HG02885 (cell line): ENCODE measurements at regions not wholly inside any gene's neighbourhood (a gene's known extent, or its start where the extent isn't known, plus 50 kb on each side); places are given as distances from the start of the nearest gene placed in this dataset.

Experiments used
- ATAC-seq: cut with Tn5 transposase; IDR thresholded peaks from one replicate; pipeline ENCODE4 v1.9.1; 2021; ENCODE audit warnings: mild to moderate bottlenecking; ENCODE audit not compliant: unreplicated experiment, poor library complexity

DNA sequence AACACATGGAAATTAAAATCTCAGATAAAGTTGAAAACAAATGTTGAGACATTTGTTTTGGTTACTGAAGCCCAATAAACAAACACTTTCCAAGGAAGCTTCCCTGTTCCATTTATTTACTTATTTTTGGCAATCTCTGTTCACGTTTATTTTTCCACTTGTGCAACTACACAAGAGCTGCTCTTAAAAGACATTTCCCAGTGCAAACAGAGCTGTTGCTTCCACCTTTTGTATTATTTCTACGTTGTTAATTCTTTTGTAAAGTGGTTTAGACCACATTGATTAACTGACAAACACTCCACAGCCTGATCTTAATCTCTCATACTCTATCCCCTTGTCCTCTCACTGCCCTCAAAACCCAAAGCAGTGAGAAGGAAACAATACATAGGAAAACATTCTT, 757.6 kb downstream of the LIG4 start:
- no peak for ATAC-seq

DNA sequence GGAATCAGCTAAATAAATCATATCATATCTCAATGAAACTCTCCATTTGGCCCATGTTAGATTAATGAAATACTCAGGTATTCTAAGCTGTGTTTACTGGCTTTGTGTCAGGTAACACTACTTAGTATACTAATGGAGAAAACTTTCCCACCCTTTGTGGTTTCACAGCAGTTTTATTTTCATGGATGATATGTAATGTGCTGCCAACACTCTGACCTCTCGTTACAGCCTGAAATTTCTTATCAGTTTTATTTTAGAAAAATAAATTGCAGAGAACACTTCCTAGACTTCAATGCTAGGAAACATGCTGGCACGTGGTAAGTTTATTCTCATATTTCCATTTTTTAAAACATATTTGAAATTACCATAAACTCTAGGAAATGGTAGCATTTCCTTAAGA, 758.9 kb downstream of the LIG4 start:
- ATAC-seq, result no peak

DNA sequence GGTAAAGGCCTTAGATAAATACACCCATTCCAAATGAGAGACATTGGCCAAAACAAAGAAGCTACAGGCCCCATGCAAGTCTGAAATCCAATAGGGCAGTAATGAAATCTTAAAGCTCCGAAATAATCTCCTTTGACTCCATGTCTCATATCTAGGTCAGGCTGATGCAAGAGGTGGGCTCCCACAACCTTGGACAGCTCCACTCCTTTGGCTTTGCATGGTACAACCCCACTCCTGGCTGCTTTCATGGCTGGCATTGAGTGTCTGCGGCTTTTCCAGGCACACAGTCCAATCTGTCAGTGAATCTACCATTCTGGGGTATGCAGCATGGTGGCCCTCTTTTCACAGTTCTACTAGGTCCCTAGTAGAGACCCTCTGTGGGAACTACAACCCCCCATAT, 762.5 kb downstream of the LIG4 start:
- ATAC-seq, result no peak

DNA sequence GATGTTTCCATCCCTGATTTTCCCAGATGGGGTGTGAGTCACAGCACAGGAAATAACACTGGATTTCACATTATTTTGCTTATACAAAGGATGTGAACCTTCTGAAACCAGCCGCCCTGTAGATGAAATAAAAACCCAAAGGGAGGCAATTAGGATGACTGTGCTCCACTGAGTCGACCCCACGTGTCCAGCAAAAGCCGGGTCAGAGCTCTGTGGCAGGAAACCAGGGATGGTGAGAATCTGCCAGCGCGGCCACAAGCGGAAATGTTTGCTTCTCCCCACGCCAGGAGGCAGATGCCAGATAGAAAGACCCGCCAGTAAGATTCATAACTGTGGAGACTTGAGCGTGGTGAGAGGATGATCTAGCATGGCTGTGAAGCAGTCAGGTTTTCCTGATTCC, 764.4 kb downstream of the LIG4 start:
- no peak for ATAC-seq

DNA sequence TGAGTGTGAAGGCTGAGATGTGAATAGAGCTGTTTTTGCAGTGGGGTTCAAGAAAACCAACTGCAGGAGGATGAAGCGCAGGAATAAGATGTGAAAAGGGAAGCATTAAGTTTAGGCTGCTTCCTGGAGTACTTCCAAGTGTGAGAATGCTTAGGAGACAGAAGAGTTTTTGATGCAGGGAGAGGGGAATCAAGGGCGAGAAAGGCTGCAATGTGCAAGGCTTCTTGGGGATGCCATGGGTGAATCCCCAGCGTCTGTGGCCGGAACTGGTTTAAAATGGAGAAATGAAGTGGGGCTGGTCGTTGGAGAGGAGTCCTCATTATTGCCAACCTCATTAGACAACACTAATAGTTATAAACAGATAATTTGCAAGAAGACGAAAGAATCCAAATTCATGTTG, 764.9 kb downstream of the LIG4 start:
- no peak for ATAC-seq

DNA sequence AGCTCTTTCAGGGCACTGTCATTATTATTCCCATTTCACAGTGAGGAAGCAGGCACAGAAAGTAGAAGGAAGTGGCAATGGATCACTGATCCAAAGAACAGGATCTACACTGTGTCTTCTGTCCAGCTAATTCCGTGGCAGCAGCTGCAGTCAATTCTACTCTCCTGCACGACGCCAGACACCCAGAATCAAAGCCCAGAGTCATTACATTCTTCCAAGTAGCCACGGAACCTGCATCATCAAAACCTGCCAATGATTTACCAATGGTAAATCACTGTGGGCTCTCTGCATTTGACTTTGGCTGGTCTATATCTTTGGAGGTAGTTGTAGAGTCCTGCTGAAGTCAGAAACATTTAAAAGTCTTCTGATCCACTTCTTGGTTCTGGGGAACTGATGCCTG, 767.7 kb downstream of the LIG4 start:
- no peak for ATAC-seq

DNA sequence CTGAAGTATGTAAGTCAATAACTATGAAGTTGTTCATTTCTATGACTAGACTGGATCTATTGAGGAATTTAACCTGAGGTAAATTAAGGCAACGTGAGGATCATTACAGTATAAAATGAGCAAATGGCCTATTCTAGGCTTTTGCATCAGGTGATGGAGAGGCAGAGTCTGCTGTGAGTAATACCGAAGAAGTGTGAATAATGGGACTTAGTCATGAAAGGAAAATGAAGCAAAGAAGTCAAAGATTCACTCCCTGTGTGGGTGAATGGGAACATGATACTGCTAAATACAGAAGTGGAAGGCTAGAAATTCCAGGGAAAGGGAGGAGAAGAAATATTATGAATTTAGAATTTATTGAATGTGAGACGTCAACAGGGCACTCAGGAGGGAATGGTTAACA, 774.1 kb downstream of the LIG4 start:
- ATAC-seq, result no peak

DNA sequence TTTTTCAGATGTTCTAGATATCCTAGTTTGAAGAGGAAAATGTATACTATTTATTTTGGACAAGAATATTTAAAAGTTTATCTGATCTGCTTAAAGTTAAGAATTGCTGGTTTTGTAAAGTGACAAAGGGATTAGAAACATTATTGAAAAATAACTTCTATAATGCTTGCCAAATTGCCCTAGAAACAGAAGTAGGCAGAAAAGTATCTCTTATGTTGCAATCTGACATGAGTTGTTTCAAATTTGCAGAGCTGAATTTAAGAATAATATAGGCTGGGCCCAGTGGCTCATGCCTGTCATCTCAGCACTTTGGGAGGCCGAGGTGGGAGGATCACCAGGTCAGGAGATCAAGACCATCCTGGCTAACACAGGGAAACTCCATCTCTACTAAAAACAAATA, 777.1 kb downstream of the LIG4 start:
- ATAC-seq, result no peak

DNA sequence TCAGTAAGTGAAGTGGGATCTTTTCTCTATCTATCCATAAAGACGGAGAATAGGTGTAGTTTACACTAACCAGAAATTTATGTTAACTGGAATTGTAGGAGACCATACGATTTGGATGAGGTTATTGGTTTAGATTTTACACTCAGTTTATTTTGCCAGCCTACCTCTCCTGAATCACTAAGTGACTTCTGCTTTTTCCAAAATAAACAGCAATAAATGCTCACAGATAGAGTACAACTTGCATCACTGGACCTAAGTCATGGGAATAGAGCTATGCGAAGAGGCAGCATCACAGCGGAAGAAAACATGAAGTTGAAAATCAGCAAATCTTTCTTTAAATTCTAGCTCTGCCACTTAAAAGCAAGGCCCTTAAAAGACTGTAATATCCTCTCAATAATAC, 781.0 kb downstream of the LIG4 start:
- ATAC-seq, result no peak

DNA sequence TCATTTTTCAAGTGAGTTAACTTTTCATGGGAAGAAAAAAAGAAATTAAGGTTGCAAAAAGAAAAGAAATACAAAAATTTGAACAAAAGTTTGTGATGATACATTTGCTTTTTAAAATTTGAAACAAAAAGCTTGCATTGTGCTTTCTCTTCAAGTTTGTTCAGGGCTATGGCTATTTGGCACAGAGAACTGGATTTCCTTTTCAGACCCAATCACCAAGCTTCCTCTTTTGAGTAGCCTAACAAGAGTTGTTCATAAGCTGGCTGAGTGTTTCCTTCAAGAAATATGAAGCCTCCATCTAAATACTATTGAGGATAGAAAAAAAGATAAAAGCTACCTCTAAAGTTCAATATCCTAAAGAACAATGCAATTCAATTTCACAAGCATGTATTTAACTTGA, 787.8 kb downstream of the LIG4 start:
- ATAC-seq, result no peak

DNA sequence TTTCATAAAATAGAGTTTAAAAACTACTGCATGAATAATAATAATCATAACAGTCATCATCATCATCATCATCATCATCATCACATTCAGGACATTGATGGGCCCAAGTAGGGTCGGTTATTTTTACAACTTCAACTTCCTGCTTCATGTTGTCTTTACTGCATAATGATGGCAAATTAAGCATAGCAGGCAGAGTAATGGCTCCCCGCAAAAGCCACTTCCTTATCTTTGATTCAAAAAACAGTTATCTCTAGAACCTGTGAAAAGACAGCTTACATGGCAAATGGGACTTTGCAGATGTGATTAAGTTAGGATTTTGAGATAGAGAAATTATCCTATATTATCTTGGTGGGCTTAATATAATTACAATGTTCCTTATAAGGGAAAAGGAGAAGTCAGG, 792.9 kb downstream of the LIG4 start:
- ATAC-seq, result no peak

DNA sequence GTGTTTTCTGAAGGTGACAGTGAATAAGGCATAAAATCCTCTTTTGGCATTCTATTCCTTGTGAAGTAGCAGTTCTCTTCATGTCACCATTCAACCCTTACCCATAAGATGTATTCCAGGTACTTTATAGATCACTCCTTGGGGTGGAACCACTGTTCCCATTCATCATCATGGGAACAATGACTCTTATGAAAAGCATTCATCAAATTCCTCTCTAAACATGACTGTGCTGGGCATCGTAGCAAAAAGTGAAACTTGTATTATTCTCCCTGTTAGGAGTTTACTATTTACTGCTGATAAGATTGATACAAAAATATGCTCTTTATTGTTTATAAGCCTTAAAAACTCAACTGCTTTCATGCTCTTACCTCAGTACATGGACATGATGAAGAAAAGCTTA, 793.4 kb downstream of the LIG4 start:
- ATAC-seq, result no peak

DNA sequence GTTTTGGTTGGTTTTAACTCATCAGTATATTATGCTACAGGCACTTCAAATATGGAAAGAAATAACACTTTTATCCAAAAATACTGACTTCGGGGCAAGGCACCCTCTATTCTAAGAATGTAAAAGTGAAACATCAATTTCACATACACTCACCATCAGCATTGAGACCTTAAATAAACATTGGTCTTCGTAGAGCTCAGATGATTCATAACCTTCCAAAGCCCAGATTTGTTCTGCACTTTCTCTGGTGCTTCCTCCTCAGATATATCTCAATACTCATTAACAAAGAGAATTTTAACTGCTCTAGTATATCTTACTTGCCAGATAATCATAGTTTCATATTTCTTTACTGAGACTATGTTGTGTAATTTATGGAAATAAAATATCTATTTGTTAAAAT, 794.3 kb downstream of the LIG4 start:
- no peak for ATAC-seq

DNA sequence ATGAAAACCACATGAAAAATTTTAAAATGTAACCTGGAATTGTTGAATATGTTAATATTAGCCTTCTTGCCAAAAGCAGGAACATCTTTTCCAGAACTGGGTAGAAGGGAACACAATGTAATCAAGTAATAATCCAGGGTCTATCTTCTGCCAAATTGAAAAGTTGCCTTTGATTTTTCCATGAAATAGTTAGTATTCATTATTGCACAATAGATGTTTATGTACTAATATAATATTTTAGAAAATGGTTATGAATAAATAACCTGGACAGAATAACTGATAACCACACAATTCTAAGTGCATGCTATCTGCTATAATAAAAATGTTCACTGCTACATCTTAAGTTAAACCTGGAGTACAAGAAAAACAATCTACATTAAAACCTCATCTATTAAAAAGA, 802.3 kb downstream of the LIG4 start:
- ATAC-seq, result no peak

DNA sequence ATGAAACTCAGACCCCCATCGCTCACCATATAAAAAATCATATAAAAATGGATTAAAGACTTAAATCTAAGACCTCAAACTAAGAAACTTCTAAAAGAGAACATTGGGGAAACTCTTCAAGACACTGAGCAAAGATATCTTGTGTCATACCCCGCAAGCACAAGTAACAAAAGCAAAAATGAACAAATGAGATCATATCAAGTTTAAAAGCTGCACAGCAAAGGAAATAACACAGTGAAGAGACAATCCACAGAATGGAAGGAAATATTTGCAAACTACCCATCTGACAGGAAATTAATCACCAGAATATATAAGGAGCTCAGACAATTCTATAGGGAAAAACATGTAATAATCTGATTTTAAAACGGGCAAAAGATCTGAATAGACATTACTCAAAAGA, 808.3 kb downstream of the LIG4 start:
- no peak for ATAC-seq

DNA sequence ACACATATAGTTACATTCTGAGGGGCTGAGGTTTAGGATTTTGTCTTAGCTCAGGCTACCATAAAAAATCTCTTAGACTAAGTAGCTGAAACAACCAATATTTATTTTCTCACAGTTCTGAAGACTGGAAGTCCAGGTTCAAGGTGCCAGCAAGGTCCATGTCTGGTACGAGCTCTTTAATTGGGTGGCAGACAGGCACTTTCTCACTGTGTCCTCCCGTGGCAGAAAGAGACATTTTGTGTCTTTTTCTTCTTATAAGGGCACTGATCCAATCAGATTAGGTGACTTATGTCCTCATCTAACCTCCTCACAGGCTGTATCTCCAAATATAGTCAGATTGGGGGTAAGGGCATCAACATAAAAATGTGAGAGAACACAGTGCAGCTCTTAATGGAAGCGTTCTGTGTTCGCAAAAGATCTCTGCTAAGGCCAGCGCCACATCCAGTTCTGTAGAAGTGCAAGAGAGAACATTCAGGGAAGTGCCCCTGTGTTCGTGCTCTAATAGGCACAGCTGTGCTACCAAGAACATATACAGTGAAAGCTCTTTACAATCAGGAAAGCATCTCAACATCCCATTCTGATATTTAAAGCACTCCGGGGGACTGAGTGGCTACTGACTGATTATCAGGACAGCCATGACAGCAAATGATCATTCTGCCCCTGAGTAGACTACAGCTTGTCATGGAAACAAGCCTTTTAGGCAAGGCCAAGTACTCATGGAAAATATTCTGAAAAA, 819.2 kb downstream of the LIG4 start:
- ATAC-seq, result no peak

DNA sequence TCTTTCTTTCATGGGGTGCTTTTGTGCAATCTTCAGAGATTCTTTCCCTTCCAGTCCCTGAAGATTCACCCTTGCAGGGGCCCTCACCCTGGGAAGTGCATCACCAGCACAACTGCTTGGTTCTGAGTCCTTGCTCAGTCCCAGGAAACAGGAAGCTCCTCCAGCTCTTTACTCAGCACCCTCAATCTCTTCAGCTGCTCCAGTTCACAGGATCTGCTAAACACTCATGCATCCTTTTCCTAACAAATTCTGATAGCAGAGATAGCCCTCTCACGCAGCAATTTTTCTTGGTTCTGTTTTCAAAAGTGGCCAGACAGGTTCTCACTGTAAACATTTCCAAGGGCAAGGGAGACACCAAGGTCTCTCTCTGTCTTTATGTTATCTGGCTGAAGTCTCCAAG, 823.1 kb downstream of the LIG4 start:
- ATAC-seq, result no peak

DNA sequence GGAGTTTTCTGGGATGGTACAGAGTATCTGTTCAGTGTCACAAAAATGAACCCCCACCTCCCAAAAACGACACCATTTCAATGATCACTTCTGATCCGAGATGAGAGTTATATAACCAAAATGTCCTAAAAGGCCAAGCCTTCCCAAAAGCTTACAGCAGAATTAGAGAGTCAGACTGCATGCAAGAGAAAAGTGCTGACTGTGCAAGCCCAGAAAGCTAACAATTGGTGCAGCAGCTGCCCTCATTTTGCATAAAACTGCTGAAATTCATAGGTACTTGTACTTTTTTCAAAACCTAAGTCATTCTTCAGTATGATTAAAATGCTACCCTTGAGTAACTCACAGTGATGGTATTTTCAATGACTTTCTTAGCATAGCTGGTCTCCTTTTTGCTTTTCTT, 819.6 kb upstream of the ARGLU1 start:
- ATAC-seq, result no peak

DNA sequence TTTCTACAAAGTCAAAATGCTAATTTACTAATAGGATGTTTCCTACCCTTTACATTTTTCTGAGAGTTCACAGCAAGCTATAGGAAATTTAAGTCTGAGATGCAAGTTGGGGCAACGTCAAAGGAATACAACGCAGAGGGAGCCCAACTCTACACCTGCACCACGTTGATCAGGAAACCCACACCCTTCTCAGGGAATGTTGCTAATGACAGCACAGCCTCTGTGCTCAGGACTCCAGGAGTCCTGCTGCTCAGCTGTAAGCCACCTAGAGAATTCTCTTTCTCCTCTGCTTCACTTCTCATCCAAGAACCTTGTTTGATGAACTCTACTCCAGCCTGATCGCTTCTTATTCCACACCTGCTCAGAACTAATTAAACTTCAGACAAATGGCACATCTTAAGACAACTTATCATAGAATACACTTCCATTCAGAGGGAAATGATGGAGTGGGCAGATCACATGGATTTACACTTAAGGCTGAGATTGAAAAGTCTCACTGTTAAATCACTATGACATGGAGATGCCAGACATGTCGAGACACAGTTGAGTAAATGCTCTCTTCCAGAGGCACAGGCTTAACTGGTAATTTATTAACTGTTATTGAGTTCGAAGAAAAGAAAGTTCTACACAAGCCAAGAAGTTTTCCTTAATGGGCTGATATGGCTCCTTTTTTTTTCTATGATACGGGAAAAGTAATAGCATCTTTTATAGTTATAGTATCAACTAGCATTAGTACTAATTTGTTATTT, 811.6 kb upstream of the ARGLU1 start:
- no peak for ATAC-seq

DNA sequence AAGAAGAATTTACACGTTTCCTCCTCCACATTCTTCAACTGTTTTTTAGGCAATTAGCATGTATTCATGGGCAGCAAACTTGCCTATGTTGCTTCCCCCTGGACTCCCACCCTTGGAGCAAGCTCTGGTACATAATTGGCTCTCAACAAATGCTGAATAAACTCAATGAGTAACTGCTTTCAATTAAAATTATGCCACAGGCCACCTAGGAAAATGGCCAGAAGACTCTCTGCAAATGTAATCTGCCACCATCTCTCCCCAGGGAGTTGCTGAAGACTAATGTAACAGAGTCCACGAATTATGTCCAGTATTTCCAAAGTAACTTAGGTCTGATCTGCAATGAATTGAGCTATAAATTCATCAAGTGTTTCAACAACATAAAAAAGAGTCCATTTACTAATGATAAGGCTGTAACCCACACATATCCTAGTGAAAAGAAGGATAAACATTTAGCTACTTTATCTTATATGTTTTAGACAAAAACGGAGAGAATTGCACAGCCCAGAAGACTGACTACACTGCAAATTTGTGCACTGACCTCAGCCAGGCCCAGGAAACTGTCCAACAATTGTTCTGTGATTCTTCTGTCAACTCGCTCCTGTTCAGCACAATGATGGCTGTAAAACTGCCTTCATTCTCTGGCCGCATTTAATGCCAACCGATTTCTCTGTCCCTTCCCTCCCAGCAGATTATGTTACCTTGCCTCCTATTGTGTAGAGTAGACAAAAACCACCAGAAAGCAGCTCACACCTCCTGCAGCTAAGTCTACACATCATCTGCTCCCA, 808.6 kb upstream of the ARGLU1 start:
- ATAC-seq, result no peak

DNA sequence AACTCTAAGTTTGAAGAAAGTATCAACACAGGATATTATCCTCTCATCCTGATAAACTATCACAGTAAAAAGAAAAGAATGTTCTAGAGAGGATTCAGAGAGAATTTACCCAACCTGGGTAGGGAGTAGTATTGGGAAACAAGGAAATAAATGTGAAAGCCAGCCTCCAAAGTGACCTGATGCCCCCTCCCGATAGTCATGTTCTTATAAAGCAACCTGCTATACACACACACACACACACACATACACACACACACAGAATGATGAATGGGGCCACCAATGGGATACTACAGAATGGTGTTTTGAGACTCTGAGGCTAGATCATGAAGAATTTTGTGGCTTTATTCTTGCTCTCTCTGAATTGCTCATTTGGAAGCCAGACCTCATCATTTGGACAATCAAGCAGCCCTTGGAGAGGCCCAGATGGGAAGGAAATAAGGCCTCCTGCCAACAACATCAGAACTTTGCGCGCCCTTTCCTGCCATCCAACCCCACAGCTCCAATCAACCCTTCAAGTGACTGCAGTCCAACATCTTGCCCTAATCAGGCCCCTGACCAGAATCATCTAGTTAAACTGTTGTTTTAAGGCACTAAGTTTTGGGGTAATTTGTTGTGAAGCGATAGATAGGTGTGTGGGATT, 807.9 kb upstream of the ARGLU1 start:
- no peak for ATAC-seq
